B cell (primary cell): ENCODE measurements at regions not wholly inside any gene's neighbourhood (a gene's known extent, or its start where the extent isn't known, plus 50 kb on each side); places are given as distances from the start of the nearest gene placed in this dataset.
A peak's percentile ranks its signal among the peaks of the same experiment; 100 is the strongest.

Experiments
- ATAC-seq: fragments of 200-7000 bp; cut with Tn5 transposase; one replicate; pipeline ENCODE4 v1.10.0; 2021; ENCODE audit warnings: low read depth, mild to moderate bottlenecking, moderate number of reproducible peaks, moderate library complexity
- CTCF ChIA-PET: fragments of 350-600 bp; sonication (Branson Sonifier 250); formaldehyde crosslinking; loops from one replicate; lab custom pipeline; 2021; ENCODE audit warnings: antibody characterized with exemption, inconsistent platforms; lab: Charles Lee
- POLR2A ChIA-PET: fragments of 350-600 bp; sonication (Branson Sonifier 250); formaldehyde crosslinking; loops from one replicate; lab custom pipeline; 2021; ENCODE audit warnings: antibody characterized with exemption; lab: Charles Lee
- DNase-seq: peaks from one replicate; pipeline ENCODE4 v3.0.0; 2013
- H2AFZ ChIP-seq: 2 replicates; pipeline ENCODE4 v1.6.1; 2012; ENCODE audit warnings: mild to moderate bottlenecking, low read depth, low read length; ENCODE audit not compliant: insufficient read depth, poor library complexity, severe bottlenecking
- H3K27ac ChIP-seq, 2 donors: 1 replicate in 1 of 2; 2 replicates in 1 of 2; pipeline ENCODE4 v1.5.1; 2012 to 2013; ENCODE audit warnings: low read length in 2 of 2, mild to moderate bottlenecking in 2 of 2, moderate library complexity in 1 of 2
- H3K27me3 ChIP-seq, 4 experiments: fragments of 200-600 bp in 1 of 4; sonication (generic) in 1 of 4; replicated peaks in 1 of 4; 1 replicate in 2 of 4; 2 replicates in 2 of 4; pipeline versions ENCODE4 v1.6.1 to v1.7.0; 2013 to 2016; ENCODE audit warnings: low read length in 3 of 4, mild to moderate bottlenecking in 2 of 4, mixed read lengths in 1 of 4, moderate library complexity in 1 of 4; ENCODE audit not compliant: insufficient read depth in 4 of 4, control insufficient read depth in 3 of 4; ENCODE audit errors: control extremely low read depth in 1 of 4
- H3K36me3 ChIP-seq, 2 experiments: replicated peaks in 1 of 2; 1 replicate in 1 of 2; 2 replicates in 1 of 2; pipeline versions ENCODE4 v1.6.1 to v1.7.1; 2013; ENCODE audit warnings: low read length in 1 of 2; ENCODE audit not compliant: insufficient read depth in 2 of 2, control insufficient read depth in 1 of 2; ENCODE audit errors: control extremely low read depth in 1 of 2, extremely low read depth in 1 of 2
- H3K4me1 ChIP-seq, 2 donors: fragments of 200-600 bp in 1 of 2; sonication (generic) in 1 of 2; 1 replicate in 1 of 2; 2 replicates in 1 of 2; pipeline versions ENCODE4 v1.5.1 to v1.6.1; 2013 to 2017; ENCODE audit warnings: low read length in 2 of 2; ENCODE audit not compliant: control insufficient read depth in 2 of 2, insufficient read depth in 2 of 2
- H3K4me2 ChIP-seq: replicated peaks from 2 replicates; pipeline ENCODE3; 2012; ENCODE audit warnings: mild to moderate bottlenecking, low read depth, low read length; ENCODE audit not compliant: poor library complexity, severe bottlenecking
- H3K4me3 ChIP-seq, 5 experiments: fragments of 200-600 bp in 1 of 5; sonication (generic) in 1 of 5; 1 replicate in 3 of 5; 2 replicates in 2 of 5; pipeline versions ENCODE4 v1.5.1 to v1.7.0; 2011 to 2016; ENCODE audit warnings: low read length in 4 of 5, mild to moderate bottlenecking in 4 of 5, low read depth in 2 of 5, control low read depth in 1 of 5, moderate library complexity in 1 of 5; ENCODE audit not compliant: insufficient read depth in 1 of 5; ENCODE audit errors: control extremely low read depth in 1 of 5, extremely low read depth in 1 of 5
- H3K79me2 ChIP-seq: fragments of 200-600 bp; sonication (generic); one replicate; pipeline ENCODE4 v1.6.0; 2016; ENCODE audit warnings: low read length; ENCODE audit not compliant: control insufficient read depth, insufficient read depth
- H3K9ac ChIP-seq: fragments of 200-600 bp; sonication (generic); 2 replicates; pipeline ENCODE4 v1.6.1; 2017; ENCODE audit warnings: mild to moderate bottlenecking, low read length, moderate library complexity
- H3K9me3 ChIP-seq, 3 donors: one replicate each; pipeline versions ENCODE4 v1.6.1 to v1.7.1; 2013; ENCODE audit warnings: low read length in 2 of 3; ENCODE audit not compliant: control insufficient read depth in 2 of 3, insufficient read depth in 1 of 3; ENCODE audit errors: control extremely low read depth in 1 of 3
- H4K20me1 ChIP-seq: 2 replicates; pipeline ENCODE4 v1.6.0; 2012; ENCODE audit warnings: mild to moderate bottlenecking, low read length; ENCODE audit not compliant: insufficient read depth, control insufficient read depth, poor library complexity, severe bottlenecking
- H3K27ac Mint-ChIP-seq: one replicate; pipeline ENCODE4 v1.8.0; 2021; ENCODE audit warnings: mixed read lengths
- H3K27me3 Mint-ChIP-seq: one replicate; pipeline ENCODE4 v1.8.0; 2021; ENCODE audit warnings: mixed read lengths
- H3K4me1 Mint-ChIP-seq: one replicate; pipeline ENCODE4 v1.8.0; 2021; ENCODE audit warnings: mixed read lengths
- H3K4me3 Mint-ChIP-seq: one replicate; pipeline ENCODE4 v1.8.0; 2021; ENCODE audit warnings: mixed read lengths
- H3K9me3 Mint-ChIP-seq: one replicate; pipeline ENCODE4 v1.8.0; 2022; ENCODE audit warnings: mixed read lengths; ENCODE audit not compliant: insufficient read depth
- CTCF ChIP-seq: fragments of 200-600 bp; IDR thresholded peaks from one replicate; pipeline ENCODE4 v1.8.0; 2022; ENCODE audit warnings: antibody characterized with exemption, mild to moderate bottlenecking
- EZH2 ChIP-seq: IDR thresholded peaks from 2 replicates; pipeline ENCODE4 v1.6.1; 2012; ENCODE audit warnings: borderline replicate concordance, low read depth, mild to moderate bottlenecking, moderate library complexity, low read length; ENCODE audit not compliant: insufficient read depth, poor library complexity, severe bottlenecking
- WGBS: methylation state at CpG from one replicate; pipeline ENCODE4 v1.1.5; 2013; ENCODE audit warnings: missing lambda C conversion rate; ENCODE audit not compliant: insufficient coverage; 5-methylcytosine and 5-hydroxymethylcytosine counted together
- intact Hi-C: fragments of 100-400 bp; cut with micrococcal nuclease; formaldehyde crosslinking; loops from one replicate; pipeline ENCODE4 v1.10.0; 2022

GRCh38 chr13:40376867-40377535 lies 289.4 kb downstream of the FOXO1 start:
- no peak overlapping the region for H3K4me3 Mint-ChIP-seq
- Histone ChIP-seq H3K27me3 (no peaks in the 10 kb centered on the region), H4K20me1 (no peaks in the 10 kb centered on the region), H3K36me3 (no peaks in the 10 kb centered on the region), H3K4me2 (no peak overlapping the region), H3K9me3 (peaks cover 0 to 17% (median 0%) of the 10 kb centered on the region in 3 donors), H3K9ac (no peak overlapping the region), H3K4me1 (peaks cover 8 to 22% of the 10 kb centered on the region in 2 donors), H2AFZ (no peak overlapping the region), H3K79me2 (no peaks in the 10 kb centered on the region), H3K4me3 (no peak overlapping the region), H3K27ac (no peak overlapping the region)
- H3K27ac Mint-ChIP-seq: no peak overlapping the region
- ATAC-seq (no peak), DNase-seq (no peak)
- TF ChIP-seq CTCF (no peak), EZH2 (no peak)
- H3K4me1 Mint-ChIP-seq: peaks cover 32% of the 10 kb centered on the region
- intact Hi-C loops: no loop called here
- 84% methylated on average over 10 of the region's 10 CpGs for WGBS
- ChIA-PET POLR2A (no interaction called here), CTCF (interaction anchor here (1.0 kb wide), 1 partner anchor 11 kb away, joined by 7 read pairs; no protein-coding TSS in a partner anchor)
- H3K27me3 Mint-ChIP-seq: no peaks in the 10 kb centered on the region
- peaks cover 3% of the 10 kb centered on the region for H3K9me3 Mint-ChIP-seq

- H3K4me3 ChIP-seq: no peak overlapping the region
- no peaks in the 10 kb centered on the region for H4K20me1 ChIP-seq
- H3K27me3 ChIP-seq: no peaks in the 10 kb centered on the region
- no peak overlapping the region for H3K27ac Mint-ChIP-seq
- no peak overlapping the region for H3K27ac ChIP-seq
- H3K9me3 Mint-ChIP-seq: peaks cover 3% of the 10 kb centered on the region
- H3K4me1 Mint-ChIP-seq: peaks cover 31% of the 10 kb centered on the region
- H3K9ac ChIP-seq: no peak overlapping the region
- H3K4me3 Mint-ChIP-seq: no peak overlapping the region
- peaks cover 0 to 17% (median 0%) of the 10 kb centered on the region in 3 donors for H3K9me3 ChIP-seq
- ATAC-seq (peak; percentile 42), DNase-seq (no peak)
- H3K4me2 ChIP-seq: no peak overlapping the region
- TF ChIP-seq CTCF: no peak
- no peak for TF ChIP-seq EZH2
- no peaks in the 10 kb centered on the region for H3K79me2 ChIP-seq
- ChIA-PET CTCF (no interaction called here), POLR2A (no interaction called here)
- H3K4me1 ChIP-seq: peaks cover 8 to 22% of the 10 kb centered on the region in 2 donors
- H3K27me3 Mint-ChIP-seq: no peaks in the 10 kb centered on the region
- no peak overlapping the region for H2AFZ ChIP-seq
- 72% methylated on average over 7 of the region's 8 CpGs for WGBS
- H3K36me3 ChIP-seq: no peaks in the 10 kb centered on the region
- intact Hi-C loops: no loop called here
Measured at GRCh38 chr13:40377783-40378182, 288.7 kb downstream of the FOXO1 start.
